OCI-LY7 (cell line): ENCODE measurements at regions not wholly inside any gene's neighbourhood (a gene's known extent, or its start where the extent isn't known, plus 50 kb on each side); places are given as distances from the start of the nearest gene placed in this dataset.

Experiments
- CTCF ChIP-seq: fragments of 200-600 bp; sonication (generic); conservative IDR thresholded peaks from 2 replicates; pipeline ENCODE4 v1.5.1; 2014; ENCODE audit warnings: mild to moderate bottlenecking, antibody characterized with exemption, low read length, moderate library complexity, mixed read lengths
- EZH2phosphoT487 ChIP-seq: fragments of 200-600 bp; sonication (generic); IDR thresholded peaks from 2 replicates; pipeline ENCODE4 v1.6.1; 2018; ENCODE audit warnings: low read depth, borderline replicate concordance, mild to moderate bottlenecking, mixed run types, antibody characterized with exemption, low read length, moderate library complexity, mixed read lengths

GRCh38 chr2:239813261-239814115, 211.7 kb downstream of the NDUFA10 start:
- no peak for TF ChIP-seq CTCF
- TF ChIP-seq EZH2phosphoT487: no peak
